MCF 10A (cell line): ENCODE measurements at regions not wholly inside any gene's neighbourhood (a gene's known extent, or its start where the extent isn't known, plus 50 kb on each side); places are given as distances from the start of the nearest gene placed in this dataset.
"Not testable (repeated sequence)": the region's sequence is repeated elsewhere in the genome, so short reads cannot be mapped to it uniquely, and the experiment has no call there.

Experiments
- BruUV-seq: library from RNA; stranded (reverse); fragments of 400-500 nt; replicated peaks from 2 replicates; lab custom pipeline; 2021; lab: Mats Ljungman, UMichigan
- CTCF ChIA-PET: fragments of 300-600 bp; sonication (Branson Sonifier 250); formaldehyde crosslinking; extraction: SDS; loops from one replicate; lab custom pipeline; 2021; ENCODE audit warnings: antibody characterized with exemption, inconsistent platforms; lab: Yijun Ruan, JAX
- POLR2A ChIA-PET: fragments of 300-600, 350-650 bp; sonication (Branson Sonifier 250); formaldehyde crosslinking; extraction: SDS; loops from one replicate; lab custom pipeline; 2020; ENCODE audit warnings: antibody characterized with exemption, inconsistent platforms; lab: Yijun Ruan, JAX
- DNase-seq: peaks from one replicate; pipeline ENCODE4 v3.0.0-alpha.2; 2018; ENCODE audit not compliant: unreplicated experiment
- H3K27ac Mint-ChIP-seq: one replicate; pipeline ENCODE4 v1.8.0; 2022; ENCODE audit warnings: mild to moderate bottlenecking, low read depth, mixed read lengths; ENCODE audit not compliant: unreplicated experiment
- H3K27me3 Mint-ChIP-seq: one replicate; pipeline ENCODE4 v1.8.0; 2022; ENCODE audit warnings: mixed read lengths; ENCODE audit not compliant: insufficient read depth, unreplicated experiment
- H3K36me3 Mint-ChIP-seq: one replicate; pipeline ENCODE4 v1.8.0; 2022; ENCODE audit warnings: mild to moderate bottlenecking, moderate library complexity, mixed read lengths; ENCODE audit not compliant: insufficient read depth, unreplicated experiment
- H3K4me1 Mint-ChIP-seq: one replicate; pipeline ENCODE4 v1.8.0; 2022; ENCODE audit warnings: mixed read lengths; ENCODE audit not compliant: insufficient read depth, unreplicated experiment
- H3K4me3 Mint-ChIP-seq: one replicate; pipeline ENCODE4 v1.8.0; 2022; ENCODE audit warnings: mild to moderate bottlenecking, moderate library complexity, mixed read lengths; ENCODE audit not compliant: unreplicated experiment
- H3K9me3 Mint-ChIP-seq: one replicate; pipeline ENCODE4 v1.8.0; 2022; ENCODE audit warnings: mixed read lengths; ENCODE audit not compliant: unreplicated experiment
- CTCF ChIP-seq: fragments of 200-600 bp; IDR thresholded peaks from one replicate; pipeline ENCODE4 v1.8.0; 2022; ENCODE audit warnings: antibody characterized with exemption, mild to moderate bottlenecking; ENCODE audit not compliant: unreplicated experiment
- intact Hi-C: fragments of 100-400 bp; cut with micrococcal nuclease; formaldehyde crosslinking; loops from 2 replicates; pipeline ENCODE4 v1.14.1; 2022

- no peak overlapping the region for H3K27ac Mint-ChIP-seq
- peak; percentile 30 for DNase-seq
- H3K4me1 Mint-ChIP-seq = peaks cover 6% of the 10 kb centered on the region
- no peaks in the 10 kb centered on the region for H3K36me3 Mint-ChIP-seq
- POLR2A ChIA-PET = no interaction called here
- H3K9me3 Mint-ChIP-seq = no peaks in the 10 kb centered on the region
- no peak overlapping the region for H3K4me3 Mint-ChIP-seq
- intact Hi-C loops = no loop called here
- CTCF ChIA-PET = interaction anchor here (0.5 to 0.7 kb wide), 3 partner anchors 88 to 1262 kb away, joined by 3 to 5 read pairs (median 3); no protein-coding TSS in a partner anchor
- H3K27me3 Mint-ChIP-seq = no peaks in the 10 kb centered on the region
- TF ChIP-seq CTCF = no peak
- BruUV-seq = no TSS peak
These were observed 287.8 kb upstream of the CHRM3 start for GRCh38 chr1:239098400-239099037.

DNA sequence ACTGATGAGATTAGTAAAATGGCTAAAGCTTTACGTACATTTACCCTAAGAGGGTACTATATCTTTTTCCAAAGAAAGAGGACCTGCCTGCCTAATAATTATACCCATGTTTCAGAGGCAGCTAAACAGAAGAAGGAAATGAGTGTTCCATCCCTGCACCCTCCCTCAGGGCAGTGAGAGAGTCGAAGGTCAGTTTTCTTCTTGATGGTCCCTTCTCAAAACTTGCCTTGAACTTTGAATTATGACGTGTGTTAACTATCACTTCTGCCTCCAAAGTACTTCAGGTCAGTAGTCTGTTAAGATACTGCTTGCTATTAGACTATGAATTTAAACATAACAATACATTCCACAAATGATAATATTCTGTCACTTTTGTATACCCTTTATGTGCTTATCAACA lies 294.8 kb upstream of the CHRM3 start:
- intact Hi-C loops = no loop called here
- no peak for DNase-seq
- BruUV-seq = no TSS peak
- ChIA-PET CTCF (interaction anchor here (0.6 kb wide), 1 partner anchor 261 kb away, joined by 3 read pairs; no protein-coding TSS in a partner anchor), POLR2A (no interaction called here)
- Mint-ChIP-seq H3K36me3 (no peaks in the 10 kb centered on the region), H3K4me1 (no peaks in the 10 kb centered on the region), H3K9me3 (no peaks in the 10 kb centered on the region), H3K27ac (no peak overlapping the region), H3K4me3 (no peak overlapping the region), H3K27me3 (no peaks in the 10 kb centered on the region)
- no peak for TF ChIP-seq CTCF

DNA sequence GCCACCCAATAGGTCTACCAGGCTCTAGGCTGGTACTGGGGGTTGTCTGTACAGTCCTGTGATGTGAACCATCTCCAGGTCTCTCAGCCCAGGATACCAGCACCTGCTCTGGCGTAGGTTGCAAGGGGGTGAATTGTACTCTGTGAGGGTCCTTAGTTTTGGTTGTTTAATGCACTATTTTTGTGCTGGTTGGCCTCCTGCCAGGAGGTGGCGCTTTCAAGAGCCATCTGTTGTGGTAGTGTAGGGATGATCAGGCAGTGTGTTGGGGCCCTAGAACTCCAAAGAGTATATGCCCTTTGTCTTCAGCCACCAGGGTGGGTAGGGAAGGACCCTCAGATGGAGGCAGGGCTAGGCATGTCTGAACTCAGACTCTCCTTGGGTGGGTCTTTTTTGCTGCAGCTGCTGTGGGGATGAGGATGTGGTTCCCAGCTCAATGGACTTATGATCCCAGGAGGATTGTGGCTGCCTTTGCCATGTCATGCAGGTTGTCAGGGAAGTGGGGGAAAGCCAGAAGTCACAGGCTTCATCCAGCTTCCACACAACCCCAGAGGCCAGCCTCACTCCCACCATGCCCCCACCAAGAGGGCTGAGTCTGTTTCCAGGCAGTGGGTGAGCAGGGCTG lies 301.8 kb upstream of the CHRM3 start:
- no peaks in the 10 kb centered on the region for H3K4me1 Mint-ChIP-seq
- DNase-seq = no peak
- no peak for TF ChIP-seq CTCF
- no peak overlapping the region for H3K27ac Mint-ChIP-seq
- ChIA-PET CTCF (interaction anchor here (0.6 kb wide), 1 partner anchor 96 kb away, joined by 3 read pairs; no protein-coding TSS in a partner anchor), POLR2A (interaction anchor here (0.7 kb wide), 1 partner anchor 54 kb away, joined by 3 read pairs; no protein-coding TSS in a partner anchor)
- no TSS peak for BruUV-seq
- H3K4me3 Mint-ChIP-seq = no peak overlapping the region
- no peaks in the 10 kb centered on the region for H3K27me3 Mint-ChIP-seq
- peaks cover 18% of the 10 kb centered on the region for H3K9me3 Mint-ChIP-seq
- H3K36me3 Mint-ChIP-seq = no peaks in the 10 kb centered on the region
- intact Hi-C loops = no loop called here

GRCh38 chr1:239081947-239082346 lies 304.4 kb upstream of the CHRM3 start:
- POLR2A ChIA-PET = interaction anchor here (0.5 kb wide), 1 partner anchor 280 kb away, joined by 3 read pairs; no protein-coding TSS in a partner anchor
- intact Hi-C loops, H3K27ac Mint-ChIP-seq, H3K4me1 Mint-ChIP-seq, CTCF ChIA-PET, H3K27me3 Mint-ChIP-seq, H3K4me3 Mint-ChIP-seq, H3K36me3 Mint-ChIP-seq, BruUV-seq, DNase-seq: not testable (repeated sequence)
- peaks cover 25% of the 10 kb centered on the region for H3K9me3 Mint-ChIP-seq
